ENCODE measurements at regions not wholly inside any gene's neighbourhood (a gene's known extent, or its start where the extent isn't known, plus 50 kb on each side); places are given as distances from the start of the nearest gene placed in this dataset.
"Not testable (repeated sequence)": the region's sequence is repeated elsewhere in the genome, so short reads cannot be mapped to it uniquely, and the experiment has no call there.

DNA sequence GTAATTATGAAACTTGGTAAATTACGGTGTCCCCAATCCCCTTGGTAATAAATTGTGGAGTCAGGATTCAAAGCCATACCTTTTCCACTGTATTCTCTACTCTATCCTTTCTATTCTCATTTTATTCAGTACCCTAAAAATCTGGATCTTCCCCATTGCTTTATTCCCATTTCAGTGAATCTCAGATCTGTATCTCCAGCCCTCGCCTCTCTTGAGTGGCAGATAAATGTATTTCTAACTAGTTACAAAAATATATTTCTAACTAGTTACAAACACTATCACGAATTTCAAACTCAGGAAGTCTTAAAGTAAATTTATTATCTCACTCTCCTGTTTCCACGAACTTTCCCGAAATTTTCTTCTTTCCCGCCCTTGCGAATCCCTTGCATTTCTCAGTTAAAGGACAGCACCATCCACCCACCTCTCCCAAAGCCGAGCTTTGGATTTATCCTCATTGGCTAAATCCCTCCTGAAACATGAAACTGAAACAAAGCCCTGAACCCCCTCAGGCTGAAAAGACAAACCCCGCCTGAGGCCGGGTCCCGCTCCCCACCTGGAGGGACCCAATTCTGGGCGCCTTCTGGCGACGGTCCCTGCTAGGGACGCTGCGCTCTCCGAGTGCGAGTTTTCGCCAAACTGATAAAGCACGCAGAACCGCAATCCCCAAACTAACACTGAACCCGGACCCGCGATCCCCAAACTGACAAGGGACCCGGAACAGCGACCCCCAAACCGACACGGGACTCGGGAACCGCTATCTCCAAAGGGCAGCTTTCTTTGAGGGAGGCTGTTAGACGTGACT lies 164.3 kb upstream of the PABPC3 start:
- DNase-seq (ENCODE audit: low spot score), result no peak

DNA sequence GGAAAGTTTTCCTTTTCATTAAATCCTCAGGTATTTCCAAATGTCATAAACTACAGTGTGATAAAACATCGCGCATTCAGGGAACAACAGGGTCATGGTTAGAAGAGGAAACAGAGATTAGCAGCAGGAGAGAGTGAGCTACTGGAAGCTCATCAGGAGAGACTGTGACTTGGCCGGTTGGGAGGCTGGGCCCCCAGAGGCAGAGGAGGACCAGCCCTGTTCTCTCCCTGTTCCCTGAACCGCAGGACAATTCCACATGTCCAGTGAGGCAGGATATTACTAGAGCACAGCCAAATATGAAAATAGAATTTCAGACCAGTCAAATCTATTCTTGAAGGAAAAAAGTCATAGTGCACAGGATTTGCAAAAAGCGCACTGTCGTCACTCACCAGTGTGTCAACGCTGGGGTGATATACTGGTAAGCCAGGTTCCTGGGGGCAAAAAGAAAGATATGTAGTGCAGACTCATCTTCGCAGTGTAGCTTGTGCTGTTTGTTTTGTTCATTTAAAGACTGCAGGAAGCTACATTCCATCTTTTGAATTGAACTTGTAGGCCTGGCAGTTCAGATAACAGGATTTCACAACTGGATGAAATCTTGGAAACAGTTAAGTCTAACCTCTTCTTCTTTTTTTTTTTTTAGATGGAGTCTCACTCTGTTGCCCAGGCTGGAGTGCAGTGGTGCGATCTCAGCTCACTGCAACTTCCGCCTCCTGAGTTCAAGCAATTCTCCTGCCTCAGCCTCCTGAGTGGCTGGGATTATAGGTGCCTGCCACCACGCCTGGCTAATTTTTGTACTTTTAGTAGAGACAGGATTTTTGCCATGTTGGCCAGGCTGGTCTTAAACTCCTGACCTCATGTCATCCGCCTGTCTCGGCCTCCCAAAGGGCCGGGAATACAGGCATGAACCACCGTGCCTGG lies 162.6 kb upstream of the PABPC3 start:
- not testable (repeated sequence) for DNase-seq (ENCODE audit: low spot score)

DNA sequence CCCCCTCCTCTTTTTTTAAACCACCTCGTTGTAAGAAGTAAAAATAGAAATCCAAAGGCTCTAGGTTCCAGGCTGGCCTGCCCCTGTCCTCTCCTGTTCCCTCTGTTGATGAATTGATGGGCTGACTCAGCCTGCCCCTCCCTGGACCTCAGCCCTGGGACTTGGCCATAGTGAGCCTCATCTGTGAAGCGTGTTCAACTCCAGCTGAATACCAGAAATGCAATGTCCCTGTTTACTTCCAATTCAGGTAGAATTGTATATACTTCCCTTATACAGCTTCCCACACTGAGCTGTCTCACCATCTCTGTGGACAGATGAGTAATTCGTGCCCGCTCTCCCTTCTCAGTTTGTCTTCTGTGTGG lies 161.9 kb upstream of the PABPC3 start:
- not testable (repeated sequence) for DNase-seq (ENCODE audit: low spot score)

DNA sequence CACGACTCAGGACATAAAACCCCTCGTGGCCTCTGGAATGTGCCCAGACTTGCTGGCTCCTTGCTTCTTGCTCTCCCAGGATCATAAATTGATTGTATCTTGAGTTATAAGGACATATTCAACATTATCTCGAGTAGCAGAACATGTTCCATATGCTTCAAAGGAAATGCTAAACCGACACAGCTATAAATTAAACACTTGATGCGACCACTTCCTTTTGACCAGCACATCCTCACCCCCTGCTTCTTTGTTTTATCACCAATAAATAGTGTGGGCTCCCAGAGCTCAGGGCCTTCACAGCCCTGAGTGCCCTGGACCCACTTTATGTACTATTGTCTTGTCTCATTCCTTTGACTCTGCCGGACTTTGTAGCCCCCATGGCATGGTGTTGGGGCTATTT lies 157.0 kb upstream of the PABPC3 start:
- no peak for DNase-seq (ENCODE audit: low spot score)

DNA sequence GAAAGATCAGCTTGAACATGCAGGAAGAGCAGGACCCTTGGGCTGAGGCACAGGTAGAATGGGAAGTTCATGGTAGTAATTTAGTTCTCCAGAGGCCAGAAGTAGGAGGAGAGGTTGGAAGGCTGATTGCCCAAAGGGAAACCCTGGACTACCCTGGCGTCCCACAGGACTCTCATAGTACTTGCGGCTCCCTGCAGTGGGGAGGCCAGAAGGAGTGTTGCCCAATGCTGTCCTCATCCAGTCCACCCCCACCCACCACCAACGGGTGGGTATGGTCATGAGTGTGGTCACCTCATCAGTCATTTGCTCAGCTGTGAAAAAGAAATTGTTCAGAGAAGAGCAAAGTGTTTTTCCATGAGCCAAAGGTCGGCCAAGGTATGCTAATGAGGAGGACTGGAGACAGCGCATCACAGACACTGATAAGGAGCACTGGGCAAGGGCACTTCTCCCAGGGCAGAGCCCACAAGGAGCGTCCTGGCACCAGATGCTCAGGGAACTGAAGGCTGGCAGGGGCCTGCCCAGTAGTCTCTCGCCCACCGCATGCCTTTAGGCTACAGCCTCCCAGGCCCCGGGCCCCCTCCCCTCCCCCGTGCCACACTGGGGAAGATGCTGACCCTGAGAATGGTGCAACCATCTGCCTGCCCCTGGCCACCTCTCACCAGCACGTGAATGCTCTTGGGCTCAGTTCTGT lies 154.8 kb upstream of the PABPC3 start:
- DNase-seq (ENCODE audit: low spot score), result not testable (repeated sequence)

DNA sequence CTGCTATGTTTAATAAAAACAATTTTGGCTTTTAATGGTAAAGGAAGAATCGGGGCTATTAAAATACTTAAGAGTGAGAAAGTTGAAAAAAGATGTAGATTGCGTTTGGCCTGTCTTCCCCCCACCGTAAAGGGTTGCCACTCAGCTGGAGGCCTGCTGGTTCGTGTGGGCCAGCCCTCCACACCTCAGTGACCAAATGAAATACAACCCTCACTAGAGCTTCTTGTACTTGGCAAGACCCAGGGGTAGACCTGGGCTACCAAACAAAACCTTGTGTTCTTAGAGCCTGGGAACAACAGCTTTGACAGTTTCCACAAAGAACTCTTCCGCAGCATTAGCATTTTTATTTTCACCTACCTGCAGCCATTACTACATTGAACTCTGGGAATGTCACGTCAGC lies 152.8 kb upstream of the PABPC3 start:
- no peak for DNase-seq (ENCODE audit: low spot score)

DNA sequence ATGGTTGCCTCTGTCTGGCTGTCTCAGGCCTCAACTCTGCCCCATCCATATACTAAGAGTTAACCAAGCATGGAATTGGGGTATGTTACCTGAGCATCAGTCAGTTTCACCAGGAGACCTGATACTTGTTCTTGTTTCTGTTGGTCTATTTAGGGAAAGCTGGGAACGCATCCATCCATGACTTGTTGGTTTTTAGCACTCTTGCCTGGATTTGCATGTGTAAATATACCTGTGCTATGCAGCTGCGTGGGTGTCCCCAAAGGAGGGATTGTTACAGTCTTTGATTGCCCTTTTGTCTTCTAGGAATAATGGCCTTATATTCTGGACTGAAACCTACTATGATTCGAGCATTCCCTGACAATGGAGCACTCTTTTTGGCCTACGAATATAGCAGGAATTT lies 151.9 kb upstream of the PABPC3 start:
- not testable (repeated sequence) for DNase-seq (ENCODE audit: low spot score)

DNA sequence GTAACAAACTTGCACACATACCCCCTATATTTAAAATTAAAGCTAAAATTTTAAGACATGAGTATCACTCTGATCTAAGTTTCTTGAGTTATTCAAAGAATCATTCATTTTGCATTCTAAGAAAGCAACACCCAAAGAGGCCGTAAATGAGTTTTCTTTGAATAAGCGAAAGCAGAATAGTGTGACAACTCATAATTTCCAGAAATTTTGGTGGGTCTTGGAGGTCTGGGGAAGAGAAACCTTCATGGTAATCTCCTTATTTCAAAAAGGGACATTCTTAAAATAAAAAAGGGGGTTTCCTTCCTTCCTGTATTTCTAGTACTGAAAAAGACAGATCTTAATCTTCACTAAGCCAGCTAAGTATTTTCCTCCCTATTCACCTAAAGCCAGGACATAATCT lies 147.0 kb upstream of the PABPC3 start:
- not testable (repeated sequence) for DNase-seq (ENCODE audit: low spot score)

DNA sequence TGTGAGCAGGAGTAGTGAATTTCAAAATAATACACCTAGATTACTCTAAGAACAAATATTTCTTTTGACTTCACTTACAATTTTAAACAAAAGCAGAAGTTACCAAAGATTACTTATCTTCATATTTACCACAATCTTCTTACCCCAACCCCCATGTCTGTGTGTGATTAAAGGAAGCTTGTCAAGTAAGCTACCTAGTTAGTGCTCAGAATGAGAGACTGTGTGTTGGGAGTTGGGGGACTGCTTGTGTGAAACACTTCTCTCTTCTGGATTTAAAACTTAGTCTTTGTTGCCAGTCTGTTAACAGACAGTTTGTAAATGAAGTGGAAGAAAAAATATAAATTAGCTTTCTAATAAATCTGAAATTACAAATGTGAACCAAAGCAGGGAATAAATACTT lies 145.3 kb upstream of the PABPC3 start:
- not testable (repeated sequence) for DNase-seq (ENCODE audit: low spot score)

DNA sequence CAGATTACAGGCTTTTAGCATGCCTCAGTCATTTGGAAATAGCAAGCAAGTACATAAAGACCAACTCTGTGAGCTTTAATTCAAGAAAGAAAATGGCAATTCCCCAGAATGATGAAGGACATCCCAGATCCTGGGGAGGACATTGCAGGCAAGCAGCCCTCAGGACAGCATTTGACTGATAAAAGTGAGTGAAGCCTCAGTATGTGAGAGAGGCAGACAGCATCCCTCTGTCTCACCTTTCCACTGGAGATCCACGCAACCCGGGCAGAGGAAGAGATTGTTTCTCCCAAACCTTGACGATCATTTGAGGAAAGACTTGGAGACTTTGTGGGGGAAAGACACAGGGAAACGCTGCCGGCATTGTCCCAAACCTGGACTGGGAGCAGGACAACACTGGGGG lies 128.0 kb upstream of the PABPC3 start:
- not testable (repeated sequence) for DNase-seq (ENCODE audit: low spot score)

DNA sequence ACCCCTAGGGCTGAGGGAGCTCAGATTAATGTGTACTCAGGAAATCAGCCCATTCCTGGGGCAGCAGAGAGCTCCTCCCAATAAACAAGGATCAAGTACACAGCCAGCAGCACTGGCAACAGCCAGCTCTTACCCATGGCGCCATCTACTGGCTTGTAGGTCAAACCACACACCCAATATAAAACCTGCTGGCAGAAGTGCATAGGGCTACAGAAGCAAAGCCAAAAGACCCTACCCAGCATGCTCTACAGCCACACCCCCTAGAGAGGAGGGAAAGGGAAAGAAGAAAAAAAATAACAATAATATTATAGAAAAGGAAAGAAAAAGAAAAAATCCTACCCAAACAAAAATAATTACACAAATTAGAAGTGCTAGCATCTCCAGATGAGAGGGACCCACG lies 127.5 kb upstream of the PABPC3 start:
- not testable (repeated sequence) for DNase-seq (ENCODE audit: low spot score)

DNA sequence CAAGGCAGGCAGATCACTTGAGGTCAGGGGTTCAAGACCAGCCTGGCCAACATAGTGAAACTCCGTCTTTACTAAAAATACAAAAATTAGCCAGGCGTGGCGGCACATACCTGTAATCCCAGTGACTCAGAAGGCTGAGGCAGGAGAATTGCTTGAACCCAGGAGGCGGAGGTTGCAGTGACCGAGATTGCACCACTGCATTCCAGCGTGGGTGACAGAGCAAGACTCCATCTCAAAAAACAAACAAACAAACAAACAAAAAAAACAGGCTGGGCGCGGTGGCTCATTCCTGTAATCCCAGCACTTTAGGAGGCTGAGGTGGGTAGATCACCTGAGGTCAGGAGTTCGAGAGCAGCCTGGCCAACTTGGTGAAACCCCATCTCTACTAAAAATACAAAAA lies 122.8 kb upstream of the PABPC3 start:
- DNase-seq (ENCODE audit: low spot score), result not testable (repeated sequence)

DNA sequence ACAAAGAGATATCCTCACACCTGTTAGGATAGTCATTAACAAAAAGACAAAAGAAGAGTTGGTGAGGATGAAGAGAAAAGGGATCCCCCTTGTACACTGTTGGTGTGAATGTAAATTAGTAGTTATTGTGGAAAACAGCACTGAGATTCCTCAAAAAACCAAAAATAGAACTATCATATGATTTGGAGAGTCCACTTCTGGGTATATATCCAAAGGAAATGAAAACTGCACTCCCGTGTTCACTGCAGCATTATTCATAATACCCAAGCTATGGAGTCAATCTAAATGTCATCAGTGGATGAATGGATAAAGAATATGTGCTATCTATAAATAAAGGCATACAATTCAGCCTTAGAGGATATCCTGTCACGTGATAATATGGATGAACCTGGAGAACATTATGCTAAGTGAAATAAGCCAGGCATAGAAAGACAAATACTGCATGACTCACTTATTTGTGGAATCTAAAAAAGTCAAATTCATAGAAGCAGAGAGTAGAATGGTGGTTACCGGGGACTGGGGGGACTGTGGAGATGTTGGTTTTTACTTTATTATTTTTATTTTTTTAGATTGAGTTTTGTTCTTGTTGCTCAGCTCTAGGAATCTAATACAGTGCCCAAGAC lies 114.6 kb upstream of the PABPC3 start:
- DNase-seq (ENCODE audit: low spot score), result not testable (repeated sequence)

DNA sequence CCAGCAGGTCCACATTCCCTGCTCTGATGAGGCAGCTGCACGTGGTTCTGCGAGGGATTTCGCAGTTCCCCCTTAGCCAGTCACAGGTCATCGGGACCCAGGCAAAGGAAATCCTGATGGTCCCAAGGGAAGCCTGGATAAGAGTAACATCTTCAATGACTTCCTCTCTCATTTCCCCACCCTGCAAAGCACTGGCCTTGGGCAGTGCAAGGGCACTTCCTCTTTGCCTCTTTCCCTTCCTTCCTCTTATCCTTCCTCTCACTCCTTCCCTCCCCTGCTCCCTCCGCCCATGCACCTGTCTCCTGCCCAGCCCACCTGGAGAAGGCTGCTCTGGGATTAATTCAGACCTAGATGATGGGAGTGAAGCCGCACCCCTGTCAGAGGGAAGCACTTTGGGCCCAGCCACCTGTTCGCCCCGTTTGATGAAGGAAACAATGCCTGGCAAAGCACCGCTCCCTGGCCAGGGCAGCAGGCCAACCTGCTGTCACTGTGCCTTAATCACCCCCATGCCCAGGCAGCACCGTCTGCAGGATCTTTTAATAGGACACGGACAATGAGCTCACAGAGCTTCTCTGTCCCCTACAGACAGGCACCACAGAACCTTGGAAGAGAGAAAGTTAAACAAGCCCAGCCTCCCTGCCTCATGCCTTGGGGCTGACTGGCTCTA lies 113.5 kb upstream of the PABPC3 start:
- DNase-seq (ENCODE audit: low spot score), result no peak

DNA sequence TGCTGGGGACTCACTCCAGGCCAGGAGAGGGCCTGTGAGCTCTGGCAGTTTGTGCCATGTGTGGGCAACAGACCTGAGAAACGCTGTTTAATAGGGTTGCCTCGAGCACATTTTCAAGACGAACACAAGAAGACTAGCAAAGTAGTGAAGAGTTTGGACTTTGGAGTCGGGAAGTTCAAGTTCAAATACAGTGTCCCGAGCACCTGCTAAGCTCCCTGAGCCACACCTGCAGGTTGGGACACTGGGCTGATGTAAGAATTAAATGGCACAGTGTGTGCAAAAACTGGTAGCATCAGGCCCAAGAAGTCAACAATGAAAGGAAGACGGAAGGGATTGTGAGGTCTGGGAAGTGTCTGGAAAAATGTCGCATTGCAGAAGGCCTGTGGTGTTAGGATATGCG lies 112.8 kb upstream of the PABPC3 start:
- no peak for DNase-seq (ENCODE audit: low spot score)

DNA sequence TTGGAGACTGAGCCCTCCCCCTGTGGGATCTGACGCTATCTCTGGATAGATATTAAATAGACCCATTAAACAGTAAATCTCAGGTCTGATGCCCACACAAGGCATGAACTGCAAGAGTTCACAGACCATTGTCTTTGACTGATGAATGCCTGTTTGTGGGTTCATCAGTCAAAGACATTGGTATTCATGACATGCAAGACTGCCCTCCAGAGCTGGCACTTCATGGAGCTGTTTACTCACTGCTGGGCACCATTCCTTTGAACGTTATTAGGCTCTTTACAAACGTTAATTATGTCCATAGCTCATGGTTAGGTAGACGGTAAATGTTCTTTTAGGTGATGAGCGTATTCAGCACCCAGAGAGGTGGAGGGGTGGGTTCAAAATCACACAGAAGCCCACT lies 111.8 kb upstream of the PABPC3 start:
- no peak for DNase-seq (ENCODE audit: low spot score)

DNA sequence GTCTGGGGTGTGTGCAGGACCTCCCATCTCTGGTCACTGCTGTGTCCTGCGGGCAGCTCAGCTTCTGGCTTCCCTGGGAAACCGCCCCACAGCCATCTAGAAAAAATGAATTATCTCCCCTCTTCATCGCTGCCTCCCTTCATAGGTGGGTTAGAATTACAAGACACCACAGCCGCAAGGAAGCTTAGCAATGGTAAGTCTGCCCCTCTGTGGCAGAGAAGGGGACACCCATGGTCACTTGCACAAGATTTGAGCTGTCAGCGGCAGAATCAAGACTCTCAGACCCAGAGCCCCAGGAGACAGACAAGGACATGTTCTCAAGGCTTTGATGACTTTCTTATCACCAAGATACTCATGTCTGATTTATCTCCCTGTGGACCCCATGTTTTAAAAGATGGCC lies 110.8 kb upstream of the PABPC3 start:
- no peak for DNase-seq (ENCODE audit: low spot score)

DNA sequence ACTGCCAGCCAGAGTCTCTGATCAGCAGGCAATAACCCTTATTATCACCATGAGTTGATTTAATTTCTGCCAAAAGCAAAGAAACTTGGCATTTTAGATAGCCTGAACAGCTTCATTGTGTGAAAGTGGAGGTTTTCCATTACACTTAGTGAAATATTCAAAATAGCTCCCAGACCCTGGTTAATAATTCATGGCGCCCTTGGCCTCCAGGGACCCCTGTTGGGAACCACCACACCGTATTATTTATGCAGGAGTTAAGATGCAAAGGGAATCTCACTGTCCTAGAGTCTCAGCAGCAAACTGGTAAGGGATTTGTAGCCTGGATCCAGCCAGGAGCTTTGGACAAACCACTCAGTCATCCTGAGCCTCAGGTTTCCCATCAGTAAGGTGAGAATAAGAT lies 110.0 kb upstream of the PABPC3 start:
- no peak for DNase-seq (ENCODE audit: low spot score)

DNA sequence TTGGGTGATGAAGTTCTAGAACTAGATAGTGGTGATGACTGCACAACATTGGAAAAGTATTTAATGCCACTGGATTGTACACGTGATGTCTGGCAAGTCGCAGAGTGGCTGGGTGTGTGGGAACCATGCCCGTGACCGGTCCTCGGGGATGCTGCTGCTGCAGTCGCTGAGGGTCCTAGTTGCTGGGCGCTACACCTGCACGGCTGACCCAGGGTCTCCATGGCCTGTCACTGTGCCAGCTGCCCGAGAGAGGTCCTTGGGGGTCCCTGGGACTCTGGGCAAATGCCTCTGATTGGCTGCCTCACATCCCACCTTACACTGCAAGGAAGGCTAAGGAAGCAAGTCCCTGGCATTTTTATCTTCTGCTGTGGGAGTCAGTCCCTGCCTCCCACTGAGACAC lies 109.1 kb upstream of the PABPC3 start:
- DNase-seq (ENCODE audit: low spot score), result no peak

DNA sequence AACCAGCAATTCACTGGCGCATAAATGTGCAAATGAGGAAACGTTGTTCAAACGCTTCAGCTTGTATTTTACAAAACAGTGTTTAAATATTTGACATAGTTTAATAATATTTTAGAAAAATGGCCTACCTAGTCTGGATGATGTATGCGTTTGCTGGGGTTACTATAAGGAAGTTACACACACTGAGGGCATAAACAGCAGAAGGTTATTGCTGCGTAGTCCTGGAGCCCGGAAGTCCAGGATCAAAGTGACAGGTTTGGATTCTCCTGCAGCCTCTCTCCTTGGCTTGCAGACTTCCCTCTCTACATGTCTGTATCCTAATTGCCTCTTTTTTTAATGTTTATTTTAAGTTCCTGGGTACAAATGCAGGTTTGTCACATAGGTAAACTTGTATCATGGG lies 106.0 kb upstream of the PABPC3 start:
- not testable (repeated sequence) for DNase-seq (ENCODE audit: low spot score)

DNA sequence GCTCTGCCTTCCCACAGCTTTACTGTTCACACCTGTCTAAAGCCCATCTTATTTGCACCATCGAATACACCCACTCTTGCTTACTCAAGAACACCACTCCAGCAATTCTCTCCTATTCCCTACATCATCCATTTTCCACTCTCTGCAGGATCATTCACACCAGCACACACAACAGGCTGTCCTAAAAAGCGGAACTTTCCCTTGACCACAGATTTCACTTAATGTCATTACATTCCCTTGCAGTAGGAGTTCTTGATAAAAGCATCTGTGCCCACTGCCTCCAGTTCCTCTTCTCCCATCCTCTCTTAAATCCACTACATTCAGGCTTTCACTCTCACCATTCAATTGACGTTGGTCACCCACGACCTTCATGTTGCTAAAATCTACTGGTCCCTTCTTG lies 103.0 kb upstream of the PABPC3 start:
- not testable (repeated sequence) for DNase-seq (ENCODE audit: low spot score)
